ENCODE measurements at regions not wholly inside any gene's neighbourhood (a gene's known extent, or its start where the extent isn't known, plus 50 kb on each side); places are given as distances from the start of the nearest gene placed in this dataset.
"Not testable (repeated sequence)": the region's sequence is repeated elsewhere in the genome, so short reads cannot be mapped to it uniquely, and the experiment has no call there.

- not testable (repeated sequence) for DNase-seq
Observed at GRCh38 chr3:195669310-195669709, 51.5 kb upstream of the MUC20 start.

GRCh38 chr3:195668131-195668766, 52.5 kb upstream of the MUC20 start:
- DNase-seq, result not testable (repeated sequence)

GRCh38 chr3:195665311-195665710, 55.5 kb upstream of the MUC20 start:
- not testable (repeated sequence) for DNase-seq

GRCh38 chr3:195664131-195664530, 56.6 kb upstream of the MUC20 start:
- not testable (repeated sequence) for DNase-seq

GRCh38 chr3:195659136-195659533, 61.6 kb upstream of the MUC20 start:
- not testable (repeated sequence) for DNase-seq

GRCh38 chr3:195658381-195659135, 62.2 kb upstream of the MUC20 start:
- not testable (repeated sequence) for DNase-seq

DNA sequence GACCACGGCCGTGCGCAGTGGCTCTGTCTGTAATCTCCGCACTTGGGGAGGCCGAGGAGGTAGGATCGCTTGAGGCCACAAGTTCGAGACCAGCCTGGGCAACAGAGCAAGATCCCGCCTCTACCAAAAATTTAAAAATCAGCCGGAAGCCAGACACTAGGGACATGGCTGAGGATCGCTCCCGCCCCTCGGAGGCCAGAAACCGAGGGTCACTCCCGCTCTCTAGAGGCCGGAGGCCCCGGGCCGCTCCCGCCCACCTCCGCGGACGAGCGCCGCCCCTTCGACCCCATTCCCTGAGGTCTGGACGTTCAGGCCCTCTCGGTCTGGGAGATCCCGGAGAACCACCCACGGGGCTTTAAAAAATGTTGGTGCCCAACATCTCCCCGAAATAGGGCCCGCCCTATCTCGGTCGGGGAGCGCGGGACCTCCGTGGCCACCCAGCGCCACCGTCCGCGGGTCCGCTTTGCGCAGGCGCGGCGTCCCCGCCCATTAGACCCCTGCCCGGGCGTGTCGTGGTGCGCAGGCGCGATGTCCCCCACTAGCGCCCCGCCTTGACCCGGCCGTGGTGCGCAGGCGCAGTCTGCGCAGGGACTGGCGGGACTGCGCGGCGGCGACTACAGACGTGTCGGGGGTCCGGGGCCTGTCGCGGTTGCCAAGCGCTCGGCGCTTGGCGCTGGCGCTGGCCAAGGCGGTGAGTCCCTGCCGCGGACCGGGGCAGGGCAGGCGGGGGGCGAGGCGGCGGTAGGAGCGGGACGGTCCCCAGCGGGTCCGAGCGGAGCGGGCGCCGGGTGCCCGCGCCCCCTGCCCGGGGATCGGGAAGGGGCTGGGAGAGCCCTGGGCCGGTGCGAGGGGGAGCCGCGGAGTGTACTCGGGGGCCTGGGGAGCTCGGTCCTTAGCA, 63.1 kb upstream of the MUC20 start:
- peak; percentile 88 for DNase-seq

GRCh38 chr3:195656091-195656490, 64.7 kb upstream of the MUC20 start:
- DNase-seq, result not testable (repeated sequence)

DNA sequence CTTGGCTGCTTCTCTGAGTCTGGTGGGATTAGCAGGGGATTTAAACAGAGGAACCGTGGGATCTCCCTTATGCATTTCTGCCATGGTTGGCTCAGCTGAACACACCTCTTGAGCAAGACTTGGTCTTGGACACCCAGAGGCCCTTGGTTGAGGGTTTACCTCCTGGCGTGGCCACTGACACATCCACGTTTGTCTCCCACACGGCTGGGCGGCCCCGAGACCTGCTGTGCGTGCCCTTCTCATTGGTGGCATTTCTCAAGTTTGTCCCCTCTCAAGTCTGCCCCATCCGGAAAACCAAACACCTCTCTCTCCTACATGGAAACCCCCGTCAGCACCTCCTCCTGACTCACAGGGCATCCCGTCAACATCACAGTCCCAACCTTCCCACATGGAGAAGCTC, 66.0 kb upstream of the MUC20 start:
- not testable (repeated sequence) for DNase-seq

DNA sequence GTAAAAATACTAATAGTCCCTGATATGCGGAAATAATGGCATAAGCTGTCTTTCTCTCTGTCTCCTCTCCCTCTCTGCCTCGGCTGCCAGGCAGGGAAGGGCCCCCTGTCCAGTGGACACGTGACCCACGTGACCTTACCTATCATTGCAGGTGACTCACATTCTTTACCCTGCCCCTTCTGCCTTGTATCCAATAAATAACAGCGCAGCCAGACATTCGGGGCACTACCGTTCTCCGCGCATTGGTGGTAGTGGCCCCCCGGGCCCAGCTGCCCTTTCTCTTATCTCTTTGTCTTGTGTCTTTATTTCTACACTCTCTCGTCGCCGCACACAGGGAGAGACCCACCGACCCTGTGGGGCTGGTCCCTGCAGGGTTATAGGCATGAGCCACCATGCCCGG, 66.6 kb upstream of the MUC20 start:
- DNase-seq, result not testable (repeated sequence)

DNA sequence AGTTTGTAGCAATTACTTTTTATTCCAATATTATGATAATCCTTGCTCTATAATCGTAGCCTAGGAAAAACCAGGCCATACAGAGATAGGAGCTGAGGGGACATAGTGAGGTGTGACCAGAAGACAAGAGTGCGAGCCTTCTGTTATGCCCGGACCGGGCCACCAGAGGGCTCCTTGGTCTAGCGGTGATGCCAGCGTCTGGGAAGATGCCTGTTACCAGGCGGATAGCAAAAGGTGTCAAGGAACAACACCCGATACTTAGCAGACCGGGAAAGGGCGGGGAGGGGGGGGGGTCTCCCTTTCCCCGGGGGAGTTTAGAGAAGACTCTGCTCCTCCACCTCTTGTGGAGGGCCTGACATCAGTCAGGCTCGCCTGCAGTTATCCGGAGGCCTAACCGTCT, 67.1 kb upstream of the MUC20 start:
- DNase-seq, result not testable (repeated sequence)

DNA sequence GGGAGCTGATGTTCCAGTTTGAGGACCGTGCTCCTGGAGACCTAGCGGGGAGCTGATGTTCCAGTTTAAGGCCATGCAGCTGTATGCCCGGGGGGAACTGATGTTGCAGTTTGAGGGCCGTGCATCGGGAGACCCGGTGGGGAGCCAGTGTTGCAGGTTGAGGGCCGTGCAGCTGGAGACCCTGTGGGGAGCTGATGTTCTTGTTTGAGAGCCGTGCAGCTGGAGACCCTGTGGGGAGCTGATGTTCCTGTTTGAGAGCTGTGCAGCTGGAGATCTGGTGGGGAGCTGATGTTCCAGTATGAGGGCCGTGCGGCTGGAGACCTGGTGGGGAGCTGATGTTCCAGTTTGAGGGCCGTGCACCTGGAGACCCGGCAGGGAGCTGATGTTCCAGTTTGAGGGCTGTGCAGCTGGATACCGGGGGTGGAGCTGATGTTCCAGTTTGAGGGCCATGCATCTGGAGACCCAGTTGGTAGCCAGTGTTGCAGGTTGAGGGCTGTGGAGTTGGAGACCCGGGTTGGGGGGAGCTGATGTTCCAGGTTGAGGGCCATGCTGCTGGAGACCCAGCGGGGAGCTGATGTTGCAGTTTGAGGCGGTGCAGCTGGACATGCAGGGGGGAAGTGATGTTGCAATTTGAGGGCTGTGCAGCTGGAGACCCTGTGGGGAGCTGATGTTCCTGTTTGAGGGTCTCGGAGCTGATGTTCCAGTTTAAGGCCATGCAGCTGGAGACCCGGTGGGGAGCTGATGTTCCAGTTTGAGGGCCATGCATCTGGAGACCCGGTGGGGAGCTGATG, 64.4 kb upstream of the APOD start:
- not testable (repeated sequence) for DNase-seq

DNA sequence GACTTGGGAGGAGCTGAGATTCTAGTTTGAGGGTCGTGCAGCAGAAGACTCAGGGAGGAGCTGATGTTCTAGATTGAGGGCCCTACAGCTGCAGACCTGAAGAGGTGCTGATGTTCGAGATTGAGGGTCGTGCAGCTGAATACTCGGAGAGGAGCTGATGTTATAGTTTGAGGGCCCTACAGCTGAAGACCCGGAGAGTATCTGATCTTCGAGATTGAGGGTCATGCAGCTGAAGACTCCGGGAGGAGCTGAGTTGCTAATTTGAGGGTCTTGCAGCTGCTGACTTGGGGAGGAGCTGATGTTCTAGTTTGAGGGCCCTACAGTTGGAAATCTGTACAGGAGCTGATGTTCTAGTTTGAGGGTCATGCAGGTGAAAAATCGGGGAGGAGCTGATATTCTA, 62.1 kb upstream of the APOD start:
- DNase-seq, result not testable (repeated sequence)

- DNase-seq, result not testable (repeated sequence)
Observed at GRCh38 chr3:195643245-195643644, 59.5 kb upstream of the APOD start.

DNA sequence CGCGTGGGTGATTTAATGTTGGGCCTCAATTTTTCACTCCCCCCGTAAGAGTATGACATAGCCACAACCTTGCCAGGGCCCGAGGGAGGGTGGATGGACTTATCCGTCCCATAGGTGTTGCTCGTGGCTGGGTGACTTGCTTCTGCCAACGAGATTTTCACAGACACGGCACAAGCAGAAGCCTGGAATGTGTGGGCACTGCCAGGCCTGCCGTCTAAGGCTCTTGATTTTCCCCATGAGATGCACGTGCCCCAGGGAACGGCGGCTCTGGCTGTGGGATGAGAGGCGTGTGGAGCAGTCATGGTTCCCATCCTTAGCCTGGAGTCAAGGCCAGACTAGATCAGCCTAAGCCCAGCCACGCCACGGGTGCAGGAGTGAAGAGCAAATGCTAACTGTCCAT, 58.6 kb upstream of the APOD start:
- DNase-seq, result not testable (repeated sequence)

DNA sequence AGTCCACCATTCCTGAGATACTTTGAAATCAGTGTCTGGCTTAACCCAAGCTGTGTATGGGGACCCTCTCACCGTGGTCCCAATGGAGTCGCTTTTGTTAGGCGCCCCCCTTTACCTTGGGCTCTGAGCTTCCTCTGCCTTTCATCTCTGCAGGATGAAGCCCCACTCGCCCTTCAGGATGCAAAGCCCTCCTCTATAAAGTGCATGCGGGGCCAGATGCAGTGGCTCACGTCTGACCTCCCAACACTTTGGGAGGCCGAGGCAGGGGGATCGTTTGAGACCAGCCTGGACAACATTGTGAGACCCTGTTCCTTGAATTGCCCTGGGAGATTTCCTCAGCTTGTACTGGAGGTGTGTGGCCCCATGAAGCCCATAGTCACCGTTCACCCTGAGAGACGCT, 54.7 kb upstream of the APOD start:
- not testable (repeated sequence) for DNase-seq

DNA sequence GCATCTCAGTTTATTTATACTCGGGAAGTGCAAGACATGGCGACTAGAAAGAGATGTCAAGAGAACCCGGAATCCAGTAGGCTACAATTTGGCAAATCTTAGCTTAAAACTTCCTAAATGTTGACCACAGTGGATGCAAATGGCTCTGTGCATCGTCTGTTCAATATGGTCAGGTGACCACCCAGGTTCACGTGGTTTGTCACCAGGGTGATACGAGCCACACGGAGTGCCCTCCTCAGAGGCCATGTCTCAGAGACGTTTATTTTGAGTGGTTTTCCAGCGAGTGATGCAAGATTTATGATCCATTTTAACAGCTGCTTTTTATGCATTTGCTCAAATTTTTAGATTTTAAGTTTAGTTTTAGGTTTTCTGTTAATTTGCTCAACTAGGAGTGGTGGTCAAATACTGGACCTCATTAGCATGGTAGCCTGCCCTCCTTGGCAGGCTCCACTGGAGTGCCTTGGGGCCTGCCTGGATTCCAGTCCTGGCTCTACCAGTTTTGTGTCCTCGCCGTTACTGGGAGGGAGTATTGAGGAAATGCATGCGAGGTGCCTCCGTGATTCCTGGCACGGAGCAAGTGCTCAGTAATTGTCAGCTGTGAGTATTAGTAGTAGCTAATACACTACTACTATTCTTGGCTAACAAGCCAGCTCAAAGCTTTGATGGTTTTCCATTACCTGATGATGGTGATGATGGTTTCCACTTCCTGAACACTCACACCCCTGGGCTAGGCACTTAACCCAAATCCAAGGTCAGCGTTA, 53.9 kb upstream of the APOD start:
- DNase-seq, result not testable (repeated sequence)

DNA sequence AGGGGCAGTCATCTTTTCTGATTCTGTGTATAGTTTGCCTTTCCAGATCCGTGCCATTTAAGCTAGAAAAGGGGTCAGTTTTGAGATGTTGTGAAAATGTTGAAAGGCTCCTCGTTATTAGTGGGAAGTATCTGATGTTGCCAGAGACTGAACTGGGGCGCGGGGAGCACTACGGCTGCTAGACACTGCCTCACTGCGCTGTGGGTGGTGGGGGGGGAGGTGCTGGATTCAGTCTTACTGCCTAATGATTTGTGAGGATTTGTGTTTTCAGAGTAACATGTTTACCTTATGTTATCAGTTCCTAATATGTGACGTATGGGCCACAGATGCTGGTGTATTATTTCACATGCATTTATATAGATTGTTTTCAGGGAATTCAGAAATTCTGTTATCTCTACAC, 53.3 kb upstream of the APOD start:
- DNase-seq, result not testable (repeated sequence)

- not testable (repeated sequence) for DNase-seq
Observed at GRCh38 chr3:195635898-195636685, 52.4 kb upstream of the APOD start.

DNA sequence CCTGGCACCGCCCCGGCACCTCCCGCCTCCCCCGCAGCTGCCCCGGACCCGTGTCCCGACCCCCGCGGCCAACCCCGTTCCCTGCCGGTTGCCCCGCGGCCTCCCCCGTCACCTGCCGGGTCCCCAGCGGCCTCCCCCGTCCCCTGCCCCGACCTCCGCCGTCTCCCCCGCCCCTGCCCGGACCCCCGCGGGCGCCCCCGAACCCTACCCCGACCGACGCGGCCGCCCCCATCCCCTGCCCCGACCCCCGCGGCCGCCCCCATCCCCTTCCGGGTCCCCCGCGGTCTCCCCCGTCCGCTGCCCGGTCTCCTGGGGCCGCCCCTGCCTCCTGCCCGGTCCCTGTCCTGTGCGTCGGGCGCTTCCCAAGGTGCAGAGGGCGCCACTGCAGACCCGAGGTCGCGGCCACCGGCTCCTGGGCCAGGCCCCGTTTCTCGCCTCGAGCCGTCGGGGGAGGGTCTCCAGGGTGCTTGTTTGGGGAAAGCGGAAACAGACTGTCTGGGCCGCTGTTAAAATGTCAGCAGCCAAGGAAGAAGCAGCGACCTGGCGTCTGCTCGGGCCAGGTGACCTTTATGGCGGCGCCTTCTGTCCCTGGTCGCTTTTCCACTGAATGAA, 51.6 kb upstream of the APOD start:
- not testable (repeated sequence) for DNase-seq

All from activated naive CD4-positive, alpha-beta T cell treated with anti-CD3 and anti-CD28 coated beads, Interleukin-2, amount 50 U/mL, for 16 hours (primary cell).